ENCODE measurements at regions not wholly inside any gene's neighbourhood (a gene's known extent, or its start where the extent isn't known, plus 50 kb on each side); places are given as distances from the start of the nearest gene placed in this dataset.

GRCh38 chr13:34816245-34816884, 125.7 kb upstream of the NBEA start:
- no TSS peak for BruUV-seq (replicated peaks)
- Histone ChIP-seq H3K4me3 (replicated peaks in 1 of 3; ENCODE audit: insufficient read depth in 1 of 3, low read depth in 1 of 3, low read length in 3 of 3) (no peak overlapping the region), H3K27me3 (ENCODE audit: control insufficient read depth in 2 of 2, insufficient read depth in 2 of 2, low read length in 2 of 2) (no peaks in the 10 kb centered on the region), H3K79me2 (ENCODE audit: control insufficient read depth, insufficient read depth, low read length) (no peaks in the 10 kb centered on the region), H3K9me3 (replicated peaks; ENCODE audit: control insufficient read depth, insufficient read depth, low read length) (no peaks in the 10 kb centered on the region), H3K4me2 (ENCODE audit: insufficient read depth, low read length) (no peak overlapping the region), H3K4me1 (ENCODE audit: control insufficient read depth, extremely low read depth, insufficient read depth, low read length) (no peaks in the 10 kb centered on the region), H2AFZ (ENCODE audit: low read depth, low read length) (no peak overlapping the region), H4K20me1 (replicated peaks; ENCODE audit: control insufficient read depth, extremely low read depth, insufficient read depth, low read length) (no peaks in the 10 kb centered on the region), H3K9ac (replicated peaks; ENCODE audit: extremely low read depth, insufficient read depth, low read length) (no peak overlapping the region), H3K36me3 (ENCODE audit: control insufficient read depth in 2 of 2, extremely low read depth in 1 of 2, insufficient read depth in 2 of 2, low read length in 2 of 2) (no peaks in the 10 kb centered on the region), H3K27ac (ENCODE audit: insufficient read depth, low read depth, low read length) (no peak overlapping the region), H3K9me1 (replicated peaks; ENCODE audit: control insufficient read depth, extremely low read depth, insufficient read depth, low read length) (no peaks in the 10 kb centered on the region)
- intact Hi-C loops (cut with micrococcal nuclease) (no loop called here), dilution Hi-C loops (cut with MboI; ENCODE audit: extremely low pct_ligation_motif_present, low sequenced_read_pairs) (no loop called here)
- ChIA-PET POLR2A (no interaction called here), CTCF (no interaction called here)
- DNase-seq (ENCODE audit: low read depth, low spot score) (no peak), FAIRE-seq (no peak)
- no peak for TF ChIP-seq POLR2A (IDR thresholded peaks at IDR 0.05; ENCODE audit: low read depth, low read length)
- no peak for TF ChIP-seq GATA2 (IDR thresholded peaks at IDR 0.05; ENCODE audit: insufficient read depth, insufficient read length, low read depth, low read length)
- TF ChIP-seq MYC (IDR thresholded peaks at IDR 0.05; ENCODE audit: low read depth, low read length): no peak
- TF ChIP-seq EZH2 (IDR thresholded peaks at IDR 0.05; ENCODE audit: borderline replicate concordance, low read depth, low read length, severe bottlenecking): no peak
- TF ChIP-seq, protein P1, sequence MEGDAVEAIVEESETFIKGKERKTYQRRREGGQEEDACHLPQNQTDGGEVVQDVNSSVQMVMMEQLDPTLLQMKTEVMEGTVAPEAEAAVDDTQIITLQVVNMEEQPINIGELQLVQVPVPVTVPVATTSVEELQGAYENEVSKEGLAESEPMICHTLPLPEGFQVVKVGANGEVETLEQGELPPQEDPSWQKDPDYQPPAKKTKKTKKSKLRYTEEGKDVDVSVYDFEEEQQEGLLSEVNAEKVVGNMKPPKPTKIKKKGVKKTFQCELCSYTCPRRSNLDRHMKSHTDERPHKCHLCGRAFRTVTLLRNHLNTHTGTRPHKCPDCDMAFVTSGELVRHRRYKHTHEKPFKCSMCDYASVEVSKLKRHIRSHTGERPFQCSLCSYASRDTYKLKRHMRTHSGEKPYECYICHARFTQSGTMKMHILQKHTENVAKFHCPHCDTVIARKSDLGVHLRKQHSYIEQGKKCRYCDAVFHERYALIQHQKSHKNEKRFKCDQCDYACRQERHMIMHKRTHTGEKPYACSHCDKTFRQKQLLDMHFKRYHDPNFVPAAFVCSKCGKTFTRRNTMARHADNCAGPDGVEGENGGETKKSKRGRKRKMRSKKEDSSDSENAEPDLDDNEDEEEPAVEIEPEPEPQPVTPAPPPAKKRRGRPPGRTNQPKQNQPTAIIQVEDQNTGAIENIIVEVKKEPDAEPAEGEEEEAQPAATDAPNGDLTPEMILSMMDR (IDR thresholded peaks at IDR 0.05; ENCODE audit: extremely low read depth in 1 of 2, insufficient read depth in 1 of 2, low read depth in 1 of 2, low read length in 2 of 2): no peak
- no peak for TF ChIP-seq POLR2AphosphoS5 (IDR thresholded peaks at IDR 0.05; ENCODE audit: insufficient read depth, low read depth, low read length)
- no peak for TF ChIP-seq FOS (IDR thresholded peaks at IDR 0.05; ENCODE audit: borderline replicate concordance, insufficient read depth, low read length)
- TF ChIP-seq MAX (IDR thresholded peaks at IDR 0.05; ENCODE audit: insufficient read depth, insufficient read length): no peak
- TF ChIP-seq JUN (IDR thresholded peaks at IDR 0.05; ENCODE audit: borderline replicate concordance, insufficient read depth, insufficient read length, low read depth): no peak
